SU-DHL-6 (cell line): ENCODE measurements at regions not wholly inside any gene's neighbourhood (a gene's known extent, or its start where the extent isn't known, plus 50 kb on each side); places are given as distances from the start of the nearest gene placed in this dataset.

Source experiments
- EZH2phosphoT487 ChIP-seq: fragments of 200-600 bp; sonication (generic), shearing (Covaris generic); conservative IDR thresholded peaks from 2 replicates; pipeline ENCODE4 v1.6.1; 2018; ENCODE audit warnings: mild to moderate bottlenecking, antibody characterized with exemption, low read length, moderate library complexity, mixed read lengths
- TF ChIP-seq, protein P1 (sequence below): fragments of 200-600 bp; sonication (generic); IDR thresholded peaks from one replicate; pipeline ENCODE4 v1.5.1; 2017; ENCODE audit warnings: antibody characterized with exemption, mild to moderate bottlenecking, low read length, moderate library complexity; ENCODE audit not compliant: insufficient read depth, poor library complexity, severe bottlenecking

DNA sequence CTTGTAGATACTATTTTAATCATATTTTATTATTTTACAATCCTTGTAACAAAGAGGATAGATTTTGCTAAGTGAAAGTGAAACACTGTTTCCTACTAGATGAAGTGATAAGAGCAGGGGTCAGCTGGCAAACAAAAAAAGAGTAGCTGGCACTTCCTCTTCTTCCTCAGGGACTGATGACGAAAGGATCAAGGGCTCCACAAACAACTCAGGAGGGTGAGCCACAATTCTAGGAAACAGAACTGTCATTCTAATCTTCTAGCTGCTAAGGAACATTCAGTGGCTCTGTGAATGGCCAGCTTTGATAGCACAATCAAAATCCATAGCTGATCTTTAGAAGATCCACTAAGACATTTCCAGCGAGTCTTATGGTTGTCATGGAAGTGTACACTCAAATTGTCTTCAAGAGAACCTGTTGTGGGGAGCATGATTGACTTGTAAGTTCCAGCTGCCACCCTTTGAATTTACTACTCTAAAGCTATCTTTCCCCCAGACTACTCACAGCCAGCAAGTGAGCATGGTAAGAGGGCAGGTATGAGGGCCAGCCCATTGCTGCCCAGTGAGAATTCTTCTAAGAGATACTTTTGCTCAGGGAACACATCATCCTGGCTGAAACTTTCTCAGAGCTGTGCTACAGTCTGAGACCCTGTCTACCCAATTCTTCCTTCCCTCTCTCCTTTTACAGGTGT, 275.7 kb upstream of the RASGEF1B start:
- TF ChIP-seq, protein P1, sequence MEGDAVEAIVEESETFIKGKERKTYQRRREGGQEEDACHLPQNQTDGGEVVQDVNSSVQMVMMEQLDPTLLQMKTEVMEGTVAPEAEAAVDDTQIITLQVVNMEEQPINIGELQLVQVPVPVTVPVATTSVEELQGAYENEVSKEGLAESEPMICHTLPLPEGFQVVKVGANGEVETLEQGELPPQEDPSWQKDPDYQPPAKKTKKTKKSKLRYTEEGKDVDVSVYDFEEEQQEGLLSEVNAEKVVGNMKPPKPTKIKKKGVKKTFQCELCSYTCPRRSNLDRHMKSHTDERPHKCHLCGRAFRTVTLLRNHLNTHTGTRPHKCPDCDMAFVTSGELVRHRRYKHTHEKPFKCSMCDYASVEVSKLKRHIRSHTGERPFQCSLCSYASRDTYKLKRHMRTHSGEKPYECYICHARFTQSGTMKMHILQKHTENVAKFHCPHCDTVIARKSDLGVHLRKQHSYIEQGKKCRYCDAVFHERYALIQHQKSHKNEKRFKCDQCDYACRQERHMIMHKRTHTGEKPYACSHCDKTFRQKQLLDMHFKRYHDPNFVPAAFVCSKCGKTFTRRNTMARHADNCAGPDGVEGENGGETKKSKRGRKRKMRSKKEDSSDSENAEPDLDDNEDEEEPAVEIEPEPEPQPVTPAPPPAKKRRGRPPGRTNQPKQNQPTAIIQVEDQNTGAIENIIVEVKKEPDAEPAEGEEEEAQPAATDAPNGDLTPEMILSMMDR, result no peak
- TF ChIP-seq EZH2phosphoT487, result no peak
